GM21529 (cell line): ENCODE measurements at regions not wholly inside any gene's neighbourhood (a gene's known extent, or its start where the extent isn't known, plus 50 kb on each side); places are given as distances from the start of the nearest gene placed in this dataset.

Experiments
- ATAC-seq: cut with Tn5 transposase; IDR thresholded peaks from one replicate; pipeline ENCODE4 v1.9.1; 2021; ENCODE audit not compliant: unreplicated experiment

DNA sequence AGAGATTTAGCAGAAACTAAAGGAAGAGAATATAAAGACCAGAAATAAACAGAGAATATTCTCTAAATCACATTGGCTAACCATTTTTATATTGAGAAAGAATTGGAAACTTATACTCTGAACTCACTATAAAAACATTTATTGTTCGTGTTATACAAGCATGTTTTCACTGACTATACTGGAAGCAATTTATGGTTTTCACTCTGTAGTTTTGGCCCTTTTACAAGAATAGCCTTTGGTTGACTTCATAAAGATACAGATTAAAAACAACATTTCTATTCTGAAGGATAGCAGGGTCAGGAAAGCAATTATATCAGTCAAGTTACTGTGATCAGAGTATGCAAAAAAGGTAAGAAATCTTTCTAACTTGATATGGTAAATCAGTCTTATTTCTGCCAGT, 965.7 kb upstream of the FAT3 start:
- no peak for ATAC-seq

DNA sequence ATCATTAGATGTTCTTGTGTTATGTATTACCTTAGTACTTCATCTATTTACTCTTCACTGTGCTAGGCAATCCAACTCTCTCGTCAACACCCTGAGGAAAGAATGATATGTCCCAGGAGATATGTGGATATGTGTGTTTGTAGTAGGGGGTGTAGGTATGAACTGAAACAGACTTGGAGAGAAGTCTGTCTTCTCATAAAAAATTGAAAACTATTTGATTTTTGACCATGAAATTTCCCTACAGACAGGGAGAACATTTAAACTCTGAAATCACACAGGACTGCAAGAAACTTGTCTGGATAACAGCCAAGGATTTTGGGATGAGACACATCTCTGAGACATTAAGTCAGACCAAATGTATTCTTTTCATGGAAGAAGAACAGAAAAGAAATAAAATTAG, 967.0 kb upstream of the FAT3 start:
- ATAC-seq: no peak

DNA sequence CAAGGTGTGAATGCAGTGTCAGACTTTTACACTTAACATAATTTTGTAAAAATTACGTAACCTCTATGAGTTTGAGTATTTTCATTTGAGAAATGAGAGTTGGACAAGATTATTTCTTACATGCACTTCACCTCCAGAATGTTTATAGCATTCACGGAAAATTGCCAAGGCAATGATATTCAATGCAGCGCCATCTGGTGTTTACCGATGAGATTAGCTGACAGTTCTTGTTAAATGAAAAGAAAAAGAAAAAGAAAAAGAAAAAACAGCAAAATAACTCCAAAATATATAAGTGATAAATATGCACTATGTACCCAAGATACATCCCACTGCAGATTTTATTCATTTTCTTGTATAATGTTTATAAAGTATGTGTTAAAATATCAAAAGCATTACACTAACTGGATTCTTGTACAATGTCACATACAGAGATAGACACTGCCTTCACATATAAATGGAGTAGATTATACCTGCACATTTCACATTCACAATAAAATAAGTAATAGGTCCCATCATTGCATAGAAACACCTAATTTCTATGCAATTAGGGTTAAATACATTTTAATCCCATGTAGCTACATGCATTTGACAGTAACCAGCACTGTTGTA, 976.3 kb upstream of the FAT3 start:
- ATAC-seq: peak; percentile 78

DNA sequence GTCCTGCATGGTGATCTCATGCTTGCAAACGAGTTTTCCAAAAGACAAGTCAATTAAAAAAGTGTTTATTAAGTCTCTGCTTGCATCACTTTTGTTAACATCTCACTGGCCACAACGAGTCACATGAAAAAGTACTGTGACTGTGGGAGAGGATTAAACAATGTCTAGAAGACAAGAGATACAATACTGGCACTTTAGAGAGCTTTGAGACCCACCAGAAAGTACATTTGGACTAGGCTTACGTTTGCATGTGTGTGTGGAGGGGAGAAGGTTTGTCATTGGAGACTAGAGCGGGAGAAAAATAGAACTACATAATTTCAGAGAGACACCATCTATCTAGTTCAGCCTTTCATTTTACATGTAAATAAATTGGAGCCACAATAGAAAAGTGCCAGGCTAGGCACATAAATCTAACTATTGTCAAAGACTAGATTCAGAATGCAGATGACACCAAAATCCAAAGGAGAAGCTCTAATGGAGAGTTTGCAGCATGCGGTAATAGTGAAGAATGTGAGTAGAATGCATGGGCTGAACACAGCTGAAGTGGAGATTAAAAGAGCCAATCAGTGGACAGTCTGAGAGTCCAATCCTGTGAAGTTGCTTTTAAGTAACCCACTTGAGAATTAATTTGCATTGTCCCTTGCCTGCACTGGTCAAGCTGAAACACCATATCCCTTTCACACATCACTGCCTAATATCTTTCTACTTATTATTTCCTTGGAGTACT, 977.4 kb upstream of the FAT3 start:
- ATAC-seq: no peak

DNA sequence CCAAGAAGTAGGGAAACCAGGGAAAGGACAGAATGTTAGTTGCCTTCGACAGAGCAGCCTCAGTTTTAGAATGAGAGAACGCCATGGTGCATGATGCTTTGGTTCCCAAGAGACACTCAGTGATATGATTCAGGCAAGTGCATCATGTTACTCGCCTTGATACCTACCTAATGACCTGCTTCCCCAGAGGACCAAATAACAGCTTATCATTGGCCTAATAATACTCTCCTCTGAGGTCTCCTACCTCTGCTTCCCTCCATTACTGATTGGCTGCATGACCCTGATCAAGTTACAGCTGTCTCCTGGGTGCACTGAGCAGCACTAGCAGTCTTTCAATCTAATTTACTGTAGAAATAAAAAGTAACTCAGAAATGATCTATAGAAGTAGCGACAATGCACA, 979.7 kb upstream of the FAT3 start:
- ATAC-seq: no peak

DNA sequence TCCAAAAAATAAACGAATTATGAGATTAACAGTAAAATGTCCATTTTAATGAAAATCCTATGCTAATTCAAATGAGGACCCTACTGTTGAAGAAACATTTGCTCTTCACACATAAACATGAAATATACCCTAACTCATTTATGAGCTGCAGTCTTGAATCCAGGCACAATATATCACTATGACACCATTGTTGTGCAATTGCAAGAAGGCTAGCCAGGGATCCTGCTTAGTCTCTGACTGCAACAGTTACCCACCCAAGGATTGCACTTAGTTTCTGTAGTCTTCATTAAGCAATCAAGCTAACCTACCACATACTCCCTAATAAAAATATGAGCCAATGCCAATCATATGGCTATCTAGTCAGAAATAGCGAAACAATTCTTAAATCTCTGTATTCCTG, 981.0 kb upstream of the FAT3 start:
- no peak for ATAC-seq

DNA sequence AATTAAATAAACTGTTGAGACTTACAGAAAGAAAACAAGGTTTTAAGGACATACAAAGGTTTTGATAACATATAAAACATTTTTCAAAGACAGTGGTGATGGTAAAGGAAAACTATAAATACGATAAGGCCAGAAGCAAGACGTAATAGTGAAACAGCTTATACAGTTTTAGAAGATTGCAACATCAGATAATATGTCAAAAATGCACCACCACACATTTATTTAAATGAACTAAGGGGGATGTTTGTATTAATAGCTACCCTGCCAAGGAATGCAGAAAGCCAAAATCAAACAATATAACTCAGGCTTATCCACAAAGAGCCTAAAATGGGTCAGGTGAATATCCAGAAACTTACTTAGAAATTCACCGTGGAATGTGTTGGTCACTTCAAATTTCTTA, 981.6 kb upstream of the FAT3 start:
- ATAC-seq: no peak

DNA sequence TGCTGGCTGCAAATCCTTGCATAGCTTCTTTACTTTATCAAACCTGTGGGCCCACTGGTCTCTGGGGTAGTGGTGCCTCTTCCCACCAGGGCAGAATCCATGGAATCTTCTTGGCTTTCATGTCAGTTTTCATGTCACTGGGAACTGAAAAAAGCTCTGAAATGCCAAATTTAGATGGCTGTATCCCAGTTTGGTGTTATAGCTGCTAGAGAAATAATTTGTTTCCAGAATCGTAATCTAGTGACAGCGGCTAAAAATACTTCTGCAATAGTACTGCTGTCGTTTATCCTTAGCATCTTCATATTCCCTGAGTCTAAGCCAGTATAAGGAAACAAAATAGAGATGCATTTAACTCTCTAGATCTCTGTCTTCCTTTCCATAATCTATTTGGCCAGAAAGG, 983.4 kb upstream of the FAT3 start:
- no peak for ATAC-seq

DNA sequence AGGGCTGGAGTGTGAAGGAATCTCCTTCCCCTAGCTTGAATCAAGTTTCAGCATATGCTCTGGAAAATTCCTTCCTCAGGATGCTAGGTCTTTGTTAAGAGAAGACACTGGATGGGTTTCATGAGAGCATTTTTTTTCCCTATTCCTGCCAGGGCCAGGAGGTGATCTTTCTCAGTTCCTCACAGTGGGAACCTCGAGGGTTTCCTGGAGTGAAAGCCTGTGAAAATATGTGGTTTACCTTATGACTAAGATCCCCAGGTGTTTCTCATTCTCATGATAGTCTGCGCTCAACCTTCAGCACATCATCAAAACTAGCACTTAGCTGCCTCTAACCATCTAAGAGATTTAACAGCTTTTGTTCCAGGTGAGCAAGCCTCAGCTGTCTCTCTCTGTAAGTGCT, 985.3 kb upstream of the FAT3 start:
- no peak for ATAC-seq

DNA sequence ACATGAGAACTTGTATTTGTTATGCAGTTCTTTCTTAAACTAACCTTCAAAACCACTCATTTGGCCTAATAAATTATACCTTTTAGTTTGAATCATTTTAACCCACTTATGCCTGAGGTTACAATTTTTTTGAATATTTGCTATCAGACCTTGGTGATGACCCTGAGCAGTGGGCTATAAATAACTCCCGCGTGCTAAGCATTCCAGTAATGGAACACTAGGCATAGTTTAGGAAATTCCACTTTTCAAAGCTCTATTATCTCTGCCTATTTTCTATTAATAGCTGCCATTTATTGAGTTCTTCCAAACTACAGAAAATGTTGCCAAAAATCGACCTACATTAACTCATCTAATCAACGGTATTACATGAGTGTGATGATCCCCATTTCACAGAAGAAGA, 993.4 kb upstream of the FAT3 start:
- ATAC-seq: no peak

DNA sequence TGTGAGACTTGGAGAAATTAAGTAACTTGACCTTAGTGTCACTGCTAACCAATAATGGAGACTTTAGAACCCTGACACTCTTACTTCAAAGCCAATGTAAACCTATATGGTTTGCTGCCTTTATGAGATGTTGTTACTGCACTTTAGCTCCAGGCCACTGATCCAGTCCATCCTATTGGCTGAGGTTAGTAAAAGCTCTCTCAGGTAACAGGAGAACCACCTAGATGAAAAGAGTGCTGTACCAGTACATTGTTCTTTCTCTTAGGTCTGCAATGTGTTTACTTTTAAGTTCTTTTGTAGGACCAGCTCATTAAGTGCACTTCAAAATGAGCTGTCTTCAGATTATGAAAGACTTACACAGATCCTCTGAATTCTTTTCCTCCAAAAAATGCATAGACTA, 994.0 kb upstream of the FAT3 start:
- ATAC-seq: no peak

DNA sequence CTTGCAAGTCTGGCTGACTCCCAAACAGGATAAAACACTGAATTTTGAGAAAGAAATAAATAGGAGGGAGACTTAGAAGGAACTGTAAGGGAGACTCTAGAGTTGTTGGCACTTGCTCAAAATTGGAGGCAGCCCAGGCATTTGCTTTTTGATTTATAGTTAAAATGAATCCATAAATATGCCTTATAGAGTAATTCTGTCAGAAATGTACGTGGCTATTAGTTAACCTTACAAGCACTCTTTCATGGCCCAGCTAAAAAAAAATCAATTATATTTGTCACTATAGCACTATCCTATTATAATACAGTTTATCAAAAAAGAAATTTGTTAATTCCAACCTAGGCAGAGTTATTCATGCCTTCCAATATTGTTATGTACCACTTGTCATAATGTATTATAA, 1000.0 kb upstream of the CHORDC1 start:
- ATAC-seq: no peak

DNA sequence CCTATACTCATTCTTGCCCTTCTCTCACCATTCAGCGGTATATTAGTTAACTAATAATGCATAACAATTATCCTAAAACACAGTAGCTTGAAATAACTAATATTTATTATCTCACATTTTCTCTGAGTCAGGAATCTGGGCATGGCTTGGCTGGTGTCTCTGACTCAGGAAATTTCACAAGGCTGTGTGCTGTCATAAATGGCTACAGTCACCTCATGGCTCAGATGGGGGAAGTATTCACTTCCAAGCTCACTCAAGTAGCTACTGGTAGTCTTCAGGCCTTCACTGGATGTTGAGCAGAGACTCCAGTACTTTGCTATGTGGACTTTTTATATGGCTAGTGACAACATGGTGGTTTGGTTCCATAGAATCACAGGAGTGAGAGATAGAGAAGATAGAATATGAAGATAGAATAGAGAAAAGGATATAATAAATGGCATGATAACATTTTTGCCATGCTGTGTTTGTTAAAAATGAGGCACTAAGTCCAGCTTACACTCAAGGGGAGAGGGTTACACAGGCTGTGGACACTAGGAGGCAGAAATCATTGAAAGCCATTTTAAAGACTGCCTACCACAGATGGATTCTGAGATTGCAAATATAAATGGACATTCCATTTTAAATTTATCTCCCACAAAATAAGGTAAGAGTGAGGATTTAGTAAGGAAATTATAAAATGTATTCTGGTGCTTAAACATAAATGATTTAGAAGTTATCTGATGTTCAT, 997.8 kb upstream of the CHORDC1 start:
- ATAC-seq: no peak

DNA sequence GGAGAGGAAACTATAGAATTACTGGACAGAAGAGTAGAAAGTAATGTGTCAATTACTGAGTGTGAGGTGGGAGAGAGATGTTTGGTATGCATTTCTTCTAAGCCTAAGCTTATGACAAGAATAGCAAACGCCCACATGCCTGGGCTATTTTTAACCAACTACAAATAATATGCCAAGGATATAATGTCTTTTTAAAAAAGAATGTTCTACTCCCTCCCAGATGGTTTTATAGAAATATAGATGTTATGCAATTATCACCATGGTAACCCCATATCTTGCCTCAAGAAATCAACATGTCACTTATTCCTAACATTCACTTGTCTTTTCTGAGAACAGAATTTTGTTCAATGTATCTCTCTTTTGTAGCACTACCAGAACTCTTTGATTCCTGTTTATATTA, 996.7 kb upstream of the CHORDC1 start:
- no peak for ATAC-seq

DNA sequence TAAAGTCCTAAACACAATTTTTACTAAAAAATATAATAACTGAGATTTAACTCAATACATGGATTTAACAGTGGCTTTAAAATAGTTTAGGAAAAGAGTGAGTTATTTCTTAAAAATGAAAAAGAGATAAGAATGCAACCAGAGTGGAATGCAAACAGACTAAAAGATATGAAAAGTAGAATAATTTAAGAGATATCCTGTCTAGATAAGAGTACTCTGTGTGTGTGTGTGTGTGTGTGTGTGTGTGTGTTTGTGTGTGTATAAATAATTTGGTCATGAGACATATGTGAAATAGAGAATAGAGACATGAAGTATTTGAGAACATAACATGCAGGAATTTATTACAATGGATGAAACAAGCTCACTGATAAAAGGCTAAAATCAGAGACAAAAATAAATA, 986.9 kb upstream of the CHORDC1 start:
- no peak for ATAC-seq

DNA sequence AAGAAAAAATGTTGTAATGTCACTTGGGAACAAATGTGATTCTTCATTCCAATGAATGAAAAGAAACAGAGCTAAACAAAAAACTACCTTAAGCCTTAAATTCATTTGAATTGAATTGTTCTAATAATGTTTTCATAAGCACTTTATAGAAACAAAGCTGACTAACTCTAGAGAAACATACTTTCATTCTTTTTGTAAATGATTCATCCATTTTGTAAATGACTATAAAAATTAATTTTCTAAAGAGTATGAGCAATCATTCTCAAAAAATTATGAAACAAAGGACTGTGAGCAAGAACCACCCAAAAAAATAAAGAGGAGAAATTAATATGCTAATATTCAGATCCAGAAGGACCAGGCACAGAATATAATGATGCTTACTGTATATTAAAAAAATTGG, 986.5 kb upstream of the CHORDC1 start:
- no peak for ATAC-seq

DNA sequence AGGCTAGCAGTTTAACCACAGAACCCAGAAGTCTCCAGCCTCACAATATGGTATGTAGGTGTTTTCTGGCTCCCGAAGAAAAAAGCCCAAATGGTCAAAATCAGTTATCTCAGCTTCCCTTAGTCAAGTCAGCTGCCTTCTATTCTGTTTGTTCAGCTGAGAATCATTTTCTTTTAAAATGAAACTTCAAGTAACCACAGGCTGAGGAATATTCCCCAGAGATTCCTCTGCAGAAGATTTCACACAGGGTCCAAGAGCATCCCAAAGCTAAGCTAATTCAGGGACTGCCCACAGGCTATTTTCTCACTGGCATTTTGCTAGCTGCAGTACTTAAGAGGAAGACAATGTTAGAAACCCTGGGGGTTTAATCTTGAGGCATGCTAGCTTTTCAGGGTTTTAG, 977.0 kb upstream of the CHORDC1 start:
- ATAC-seq: no peak

DNA sequence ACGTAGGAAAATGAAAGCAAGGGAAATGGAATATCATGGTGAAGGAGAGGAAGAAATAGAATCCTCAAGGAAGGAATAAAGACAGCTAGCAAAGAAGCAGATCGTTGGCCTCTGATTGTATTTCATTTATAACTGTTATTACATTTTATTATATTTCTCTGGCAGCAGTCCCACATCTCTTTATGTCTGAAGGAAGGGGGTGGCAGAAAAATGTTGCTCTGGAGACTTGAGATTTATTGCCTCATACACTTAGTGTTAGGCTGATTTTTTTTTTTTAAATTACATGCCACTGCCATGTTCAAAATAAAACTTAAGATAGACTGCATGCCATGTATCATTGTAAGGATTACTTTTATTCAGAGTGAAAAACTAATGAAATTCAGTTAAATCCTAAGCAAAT, 971.7 kb upstream of the CHORDC1 start:
- no peak for ATAC-seq

DNA sequence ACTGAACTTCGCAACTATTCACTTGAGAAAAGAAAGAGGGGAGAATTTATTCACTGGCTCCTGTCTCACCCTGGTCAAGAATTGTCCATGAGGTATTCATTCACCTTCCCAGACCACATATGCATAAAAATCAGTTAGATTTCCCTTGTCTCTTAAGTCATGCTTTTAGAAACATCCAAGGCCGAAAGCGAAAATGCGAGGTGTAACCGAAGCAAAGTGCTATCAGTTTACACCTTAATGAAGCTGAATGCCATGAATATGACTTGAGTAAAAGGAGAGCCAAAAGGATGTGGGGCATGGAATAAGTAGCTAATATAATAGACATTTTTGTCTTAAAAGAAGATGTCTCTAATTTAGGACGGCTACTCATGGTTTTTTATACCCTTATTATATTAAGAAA, 965.6 kb upstream of the CHORDC1 start:
- ATAC-seq: no peak

DNA sequence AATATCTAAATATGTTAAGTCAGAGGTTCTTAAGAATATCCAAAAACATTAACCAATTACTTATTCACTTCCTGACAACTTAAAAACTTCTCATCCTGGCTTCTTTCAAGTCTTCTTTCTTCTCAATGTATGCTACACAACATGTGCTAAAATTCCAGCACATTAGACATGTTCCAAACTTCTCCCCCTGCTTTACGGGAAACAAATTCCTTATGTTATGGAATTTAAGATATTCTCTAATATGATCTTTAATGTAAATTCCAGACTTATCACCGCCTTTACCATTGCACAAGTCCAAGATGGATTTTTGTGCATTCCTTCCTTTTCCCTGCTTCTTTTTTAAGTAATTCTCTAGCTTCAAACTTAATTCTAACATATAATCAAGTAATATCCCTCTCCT, 964.5 kb upstream of the CHORDC1 start:
- no peak for ATAC-seq

DNA sequence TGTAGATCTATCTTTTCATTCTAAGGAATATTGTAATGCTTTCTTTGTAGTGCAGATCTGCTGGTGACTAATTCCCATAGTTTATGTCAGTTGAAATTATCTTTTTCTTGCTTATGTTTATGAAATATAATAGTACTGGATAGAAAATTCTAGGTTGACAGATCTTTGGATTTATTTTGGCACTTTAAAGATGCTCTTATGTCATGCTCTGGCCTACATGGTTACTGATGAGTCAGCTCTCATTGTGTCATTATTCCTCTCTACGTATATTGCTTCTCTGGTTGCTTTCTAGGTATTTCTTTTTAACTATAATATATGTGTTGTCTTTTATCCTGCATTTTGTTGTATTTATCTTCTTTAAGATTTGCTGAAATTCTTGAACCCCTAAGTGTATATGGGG, 955.5 kb upstream of the CHORDC1 start:
- no peak for ATAC-seq

DNA sequence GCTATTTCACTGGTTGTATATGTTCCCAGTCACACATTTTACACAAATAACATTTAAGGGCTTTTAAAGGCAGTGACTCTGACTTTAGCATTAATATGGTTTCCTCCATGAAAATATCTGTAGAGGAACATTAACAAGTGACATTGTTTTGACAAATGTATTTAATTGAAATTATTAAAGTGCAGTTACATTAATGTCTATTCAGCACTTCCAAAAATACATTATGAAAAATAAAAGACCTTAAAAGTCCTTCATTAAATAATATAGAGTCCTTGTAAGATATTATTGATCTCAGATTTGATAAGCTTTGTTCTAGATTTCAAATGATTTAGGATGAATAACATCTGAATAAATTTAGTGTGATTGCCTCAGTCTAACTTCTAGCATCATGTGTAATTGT, 951.9 kb upstream of the CHORDC1 start:
- no peak for ATAC-seq

DNA sequence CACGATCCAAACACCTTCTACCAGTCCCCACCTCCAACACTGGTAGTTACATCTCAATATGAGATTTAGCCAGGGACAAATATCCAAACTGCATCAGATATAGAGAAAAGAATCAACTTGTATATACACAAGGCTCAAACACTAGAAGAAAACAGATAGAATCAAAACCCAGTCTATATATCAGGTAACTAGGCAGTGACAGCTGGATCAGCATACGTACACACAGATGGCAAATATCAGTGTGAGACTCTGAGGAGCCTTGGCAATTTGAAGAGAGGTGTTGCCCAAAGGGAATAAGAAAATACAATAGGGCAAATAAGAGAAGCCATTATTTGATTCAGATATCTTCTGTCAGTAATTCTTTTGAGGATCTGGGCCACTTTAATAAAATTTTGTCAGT, 951.3 kb upstream of the CHORDC1 start:
- ATAC-seq: no peak
